Coronary artery (tissue), 2 donors: ENCODE measurements at regions not wholly inside any gene's neighbourhood (a gene's known extent, or its start where the extent isn't known, plus 50 kb on each side); places are given as distances from the start of the nearest gene placed in this dataset.

ENCODE experiments used
- DNase-seq: peaks from one replicate; pipeline ENCODE4 v3.0.0-alpha.2; 2017; ENCODE audit warnings: low spot score
- H3K27ac ChIP-seq, 2 donors: fragments of 200-600 bp; sonication (generic); one replicate each; pipeline ENCODE4 v1.5.1; 2016 to 2019
- H3K4me3 ChIP-seq: fragments of 200-600 bp; sonication (generic); 2 replicates; pipeline ENCODE4 v1.5.1; 2016; ENCODE audit warnings: mild to moderate bottlenecking, moderate library complexity
- TF ChIP-seq, protein P1 (sequence below): fragments of 200-600 bp; sonication (generic); IDR thresholded peaks from one replicate; pipeline ENCODE4 v1.5.1; 2019; ENCODE audit warnings: antibody characterized with exemption

DNA sequence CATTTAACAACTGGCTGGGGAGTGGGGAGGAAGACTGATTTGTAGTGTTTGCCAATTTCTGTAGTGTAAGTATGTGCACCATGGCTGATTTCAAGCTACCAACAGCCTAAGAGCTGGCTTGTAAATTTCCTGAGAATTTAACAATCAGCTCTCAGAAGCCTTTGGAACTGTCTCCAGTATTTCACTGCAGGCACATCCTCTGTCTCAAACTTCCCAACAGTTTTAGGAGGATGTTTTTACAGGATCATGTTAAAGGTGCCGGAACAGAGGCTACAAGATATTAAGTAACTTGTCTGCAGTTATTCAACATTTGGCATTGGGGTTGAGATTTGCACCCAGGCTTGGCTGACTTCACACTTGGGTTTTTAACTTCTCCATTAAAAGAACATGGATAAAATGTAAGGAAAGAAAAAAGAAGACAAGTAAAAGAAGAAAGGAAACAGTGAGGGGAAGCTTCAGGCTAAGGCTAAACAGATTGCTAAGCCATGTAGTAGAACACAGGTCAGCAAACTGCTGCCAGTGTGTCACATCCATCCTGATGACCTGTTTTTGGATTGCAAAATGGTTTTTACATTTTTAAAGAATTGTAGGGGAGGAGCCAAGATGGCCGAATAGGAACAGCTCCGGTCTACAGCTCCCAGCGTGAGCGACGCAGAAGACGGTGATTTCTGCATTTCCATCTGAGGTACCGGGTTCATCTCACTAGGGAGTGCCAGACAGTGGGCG lies 204.8 kb upstream of the SESN3 start:
- DNase-seq: no peak
- Histone ChIP-seq H3K4me3 (no peak overlapping the region), H3K27ac (no peak overlapping the region)
- TF ChIP-seq, protein P1, sequence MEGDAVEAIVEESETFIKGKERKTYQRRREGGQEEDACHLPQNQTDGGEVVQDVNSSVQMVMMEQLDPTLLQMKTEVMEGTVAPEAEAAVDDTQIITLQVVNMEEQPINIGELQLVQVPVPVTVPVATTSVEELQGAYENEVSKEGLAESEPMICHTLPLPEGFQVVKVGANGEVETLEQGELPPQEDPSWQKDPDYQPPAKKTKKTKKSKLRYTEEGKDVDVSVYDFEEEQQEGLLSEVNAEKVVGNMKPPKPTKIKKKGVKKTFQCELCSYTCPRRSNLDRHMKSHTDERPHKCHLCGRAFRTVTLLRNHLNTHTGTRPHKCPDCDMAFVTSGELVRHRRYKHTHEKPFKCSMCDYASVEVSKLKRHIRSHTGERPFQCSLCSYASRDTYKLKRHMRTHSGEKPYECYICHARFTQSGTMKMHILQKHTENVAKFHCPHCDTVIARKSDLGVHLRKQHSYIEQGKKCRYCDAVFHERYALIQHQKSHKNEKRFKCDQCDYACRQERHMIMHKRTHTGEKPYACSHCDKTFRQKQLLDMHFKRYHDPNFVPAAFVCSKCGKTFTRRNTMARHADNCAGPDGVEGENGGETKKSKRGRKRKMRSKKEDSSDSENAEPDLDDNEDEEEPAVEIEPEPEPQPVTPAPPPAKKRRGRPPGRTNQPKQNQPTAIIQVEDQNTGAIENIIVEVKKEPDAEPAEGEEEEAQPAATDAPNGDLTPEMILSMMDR: no peak

DNA sequence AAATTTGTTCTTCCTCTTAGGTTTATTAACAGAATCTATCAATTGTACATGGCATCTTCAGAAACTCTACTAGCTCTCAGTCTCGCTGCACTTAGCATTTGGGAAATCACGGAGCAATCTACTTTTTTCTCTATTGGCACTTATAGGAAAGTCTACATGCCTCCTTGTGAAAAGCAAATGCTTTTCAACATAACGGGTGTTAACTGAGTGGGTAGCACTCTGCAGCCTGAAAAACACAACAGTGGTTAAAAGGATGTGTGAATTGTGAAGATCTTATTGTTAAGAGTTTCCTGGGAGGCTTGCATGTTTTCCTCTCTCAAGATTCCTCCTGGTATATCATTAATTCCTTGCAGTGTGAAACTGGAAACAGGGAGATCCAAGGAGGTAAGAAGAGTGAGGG lies 204.2 kb upstream of the SESN3 start:
- no peak for DNase-seq
- TF ChIP-seq, protein P1: no peak
- H3K4me3 ChIP-seq: no peak overlapping the region
- no peak overlapping the region for H3K27ac ChIP-seq

DNA sequence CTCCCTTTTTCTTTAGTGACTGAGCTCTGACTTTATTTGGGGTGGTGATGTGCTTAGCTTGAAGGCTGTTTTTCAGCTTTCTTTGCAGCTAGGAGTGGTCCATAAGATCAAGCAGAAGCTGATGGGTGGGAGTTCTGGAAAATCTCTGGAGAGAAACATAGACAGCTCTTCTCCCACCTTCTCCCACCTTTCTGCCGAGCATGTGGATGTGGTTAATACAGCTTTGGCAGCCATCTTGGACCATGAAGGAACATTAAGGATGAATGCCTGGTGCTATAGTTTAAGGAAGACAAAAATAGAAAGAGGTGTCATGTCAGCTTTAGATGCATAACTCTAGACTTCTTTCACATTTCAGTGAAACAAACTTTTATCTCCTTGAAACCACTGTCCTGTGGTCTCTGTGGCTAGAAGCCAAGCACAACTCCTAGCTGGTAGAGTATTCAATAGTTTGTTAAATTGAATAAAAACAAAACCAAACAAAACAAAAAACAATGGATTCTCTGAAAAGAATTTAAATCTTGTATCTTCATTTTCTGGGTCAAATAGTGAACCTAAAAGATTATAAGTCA lies 203.6 kb upstream of the SESN3 start:
- DNase-seq: no peak
- TF ChIP-seq, protein P1: no peak
- Histone ChIP-seq H3K27ac (no peak overlapping the region), H3K4me3 (no peak overlapping the region)

DNA sequence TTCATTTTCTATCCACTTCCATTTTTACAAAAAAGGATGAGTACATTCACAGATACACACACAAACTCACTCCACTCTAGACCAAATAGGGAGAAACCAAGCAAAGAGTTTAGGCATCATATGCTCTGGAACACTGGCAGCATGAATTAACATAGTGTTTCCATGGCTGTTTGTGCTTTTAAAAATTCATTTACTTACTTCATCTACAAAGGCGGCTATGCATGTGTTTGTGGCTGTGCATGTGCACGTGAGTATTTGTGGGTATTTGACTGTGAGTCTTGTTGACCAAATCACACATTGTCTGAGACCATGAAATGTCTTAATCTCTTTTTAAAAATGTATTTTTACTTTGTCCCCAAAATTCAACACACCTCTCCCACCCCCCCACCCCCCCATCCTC lies 203.0 kb upstream of the SESN3 start:
- no peak overlapping the region for H3K27ac ChIP-seq
- TF ChIP-seq, protein P1: no peak
- H3K4me3 ChIP-seq: no peak overlapping the region

DNA sequence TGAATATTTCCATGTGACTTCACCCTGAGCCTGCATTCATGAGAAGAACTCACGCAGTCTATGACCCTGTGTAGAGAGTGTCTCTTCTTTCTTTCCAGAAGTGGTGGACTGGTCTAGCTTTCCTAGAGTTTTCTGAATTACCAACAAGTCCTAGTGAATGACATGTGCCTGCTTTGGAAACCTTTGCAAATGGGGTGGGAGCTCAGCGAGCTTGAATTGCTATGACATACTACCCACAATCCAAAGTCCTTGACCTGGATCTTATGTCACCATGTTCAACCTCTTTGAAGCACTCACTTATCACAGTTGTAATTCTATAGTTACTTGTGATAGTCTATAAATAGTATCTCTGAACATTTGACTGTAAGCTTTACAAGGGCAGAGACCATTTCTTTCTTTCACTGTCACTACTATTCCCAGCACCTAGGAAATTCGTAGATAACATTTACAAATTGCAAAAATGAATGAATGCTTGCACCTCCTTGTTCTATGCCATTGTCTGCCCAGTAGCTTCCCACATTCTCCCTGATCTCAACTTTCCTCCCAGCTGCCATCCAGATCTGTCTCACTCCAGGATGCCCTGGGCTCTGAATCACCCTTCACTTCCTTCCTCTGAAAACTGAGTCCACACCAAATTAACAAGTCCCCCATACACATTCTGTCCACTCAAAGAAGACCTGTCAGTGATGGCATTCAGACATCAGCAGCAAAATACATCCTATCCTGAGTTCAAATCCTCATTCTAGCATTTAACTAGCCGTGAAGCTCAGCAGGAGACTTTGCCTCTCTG lies 201.9 kb upstream of the SESN3 start:
- no peak overlapping the region for H3K4me3 ChIP-seq
- TF ChIP-seq, protein P1: no peak

More for the DNA sequence above, 203.0 kb upstream of the SESN3 start:
- no peak for DNase-seq

DNA sequence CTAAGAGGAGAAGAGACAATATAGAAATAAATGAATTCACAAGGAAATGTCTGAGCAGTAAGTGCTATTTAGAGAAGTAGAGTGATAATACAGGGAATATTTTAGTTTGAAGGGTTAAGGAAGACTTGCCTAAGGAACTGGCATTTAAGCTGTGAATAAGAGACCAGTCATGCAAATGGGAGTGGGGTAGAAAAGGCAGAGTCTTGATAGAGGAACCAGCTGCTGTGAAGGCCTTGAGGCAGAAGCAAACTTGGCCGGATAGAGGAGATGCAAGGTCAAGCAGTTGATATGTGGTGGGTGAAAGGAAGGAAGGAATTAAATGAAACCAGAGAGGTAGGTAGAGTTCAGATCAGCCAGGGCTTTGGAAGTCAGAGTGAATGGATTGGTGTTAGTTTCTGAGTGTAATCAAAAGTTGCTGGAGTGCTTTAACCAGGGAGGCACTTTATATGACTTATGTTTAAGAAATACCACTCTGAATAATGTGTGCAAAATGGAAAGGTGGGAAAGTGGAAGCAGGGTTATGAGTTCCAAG lies 198.4 kb upstream of the SESN3 start:
- no peak overlapping the region for H3K27ac ChIP-seq
- no peak overlapping the region for H3K4me3 ChIP-seq
- TF ChIP-seq, protein P1: no peak
- DNase-seq: no peak

More for the DNA sequence above, 201.9 kb upstream of the SESN3 start:
- H3K27ac ChIP-seq: no peak overlapping the region
- DNase-seq: no peak
